K562 (cell line): ENCODE measurements at regions not wholly inside any gene's neighbourhood (a gene's known extent, or its start where the extent isn't known, plus 50 kb on each side); places are given as distances from the start of the nearest gene placed in this dataset.

Experiments
- ATAC-seq: fragments of 200-7000 bp; cut with Tn5 transposase; 3 replicates; pipeline ENCODE4 v1.9.1; 2020; ENCODE audit warnings: moderate library complexity
- BruUV-seq: library from RNA; stranded (reverse); fragments of 400-500 nt; replicated peaks from 2 replicates; lab custom pipeline; 2021; lab: Mats Ljungman, UMichigan
- CTCF ChIA-PET: fragments of 300-600 bp; formaldehyde crosslinking; extraction: SDS; loops from one replicate; lab custom pipeline; 2021; ENCODE audit warnings: low intra/inter-chr PET ratio; lab: Yijun Ruan, JAX
- POLR2A ChIA-PET: fragments of 300-600, 350-650 bp; sonication (Branson Sonifier 250); formaldehyde crosslinking; extraction: SDS; loops from one replicate; lab custom pipeline; 2021; ENCODE audit warnings: antibody characterized with exemption, inconsistent platforms; lab: Yijun Ruan, JAX
- DNase-seq, 4 experiments: peaks; one replicate each; pipeline versions ENCODE4 v3.0.0 to v3.0.0-alpha.2; 2011 to 2018; ENCODE audit warnings: low spot score in 3 of 4, mixed read lengths in 3 of 4; ENCODE audit errors: extremely low read depth in 1 of 4
- FAIRE-seq: peaks from 2 replicates; lab custom pipeline; 2011; peaks lifted over from hg19 to GRCh38; lab: Jason Lieb, UNC
- H2AFZ ChIP-seq: 2 replicates; pipeline ENCODE4 v1.6.0; 2011; ENCODE audit warnings: low read depth, low read length, control low read depth, inconsistent platforms
- H3K27ac ChIP-seq: fragments of 200-600 bp; 3 replicates; pipeline ENCODE4 v1.8.0; 2011; ENCODE audit warnings: low read depth, mild to moderate bottlenecking, control low read depth, inconsistent platforms, low read length, moderate library complexity, mixed read lengths; ENCODE audit errors: extremely low read depth
- H3K27me3 ChIP-seq, 2 experiments: fragments of 300-600 bp in 1 of 2; 2 replicates in 1 of 2; 3 replicates in 1 of 2; pipeline versions ENCODE4 v1.6.0 to v1.8.0; 2011; ENCODE audit warnings: inconsistent platforms in 2 of 2, low read length in 2 of 2, mild to moderate bottlenecking in 1 of 2, mixed read lengths in 1 of 2, moderate library complexity in 1 of 2; ENCODE audit not compliant: control insufficient read depth in 2 of 2, insufficient read depth in 2 of 2
- H3K36me3 ChIP-seq: fragments of 300-600 bp; 3 replicates; pipeline ENCODE4 v1.8.0; 2011; ENCODE audit warnings: mild to moderate bottlenecking, low read length, inconsistent platforms; ENCODE audit not compliant: control insufficient read depth, insufficient read depth
- H3K4me1 ChIP-seq, 2 experiments: fragments of 200-600 bp in 1 of 2; replicated peaks in 1 of 2; 2 replicates in 1 of 2; 3 replicates in 1 of 2; pipeline versions ENCODE4 v1.5.1 to v1.8.0; 2011; ENCODE audit warnings: inconsistent platforms in 2 of 2, low read length in 2 of 2, mild to moderate bottlenecking in 1 of 2, mixed read lengths in 1 of 2, moderate library complexity in 1 of 2; ENCODE audit not compliant: control insufficient read depth in 2 of 2, insufficient read depth in 2 of 2
- H3K4me2 ChIP-seq: 2 replicates; pipeline ENCODE4 v1.6.1; 2011; ENCODE audit warnings: low read length, control low read depth, inconsistent platforms, mixed read lengths; ENCODE audit not compliant: insufficient read depth
- H3K4me3 ChIP-seq: fragments of 200-600 bp; sonication (generic), shearing (Covaris generic); 2 replicates; pipeline ENCODE4 v1.5.1; 2016; ENCODE audit warnings: control low read depth, inconsistent platforms
- H3K79me2 ChIP-seq: fragments of 200-600 bp; 3 replicates; pipeline ENCODE4 v1.8.0; 2011; ENCODE audit warnings: low read length, inconsistent platforms; ENCODE audit not compliant: control insufficient read depth, insufficient read depth
- H3K9ac ChIP-seq, 2 experiments: 2 replicates each; pipeline versions ENCODE4 v1.6.0 to v1.6.1; 2011; ENCODE audit warnings: low read depth in 2 of 2, low read length in 2 of 2, control low read depth in 1 of 2, inconsistent platforms in 1 of 2, mild to moderate bottlenecking in 1 of 2, mixed read lengths in 1 of 2; ENCODE audit not compliant: insufficient read depth in 1 of 2
- H3K9me1 ChIP-seq: one replicate; pipeline ENCODE4 v1.6.0; 2011; ENCODE audit warnings: inconsistent platforms, mild to moderate bottlenecking, low read length, moderate library complexity; ENCODE audit not compliant: control insufficient read depth, insufficient read depth
- H3K9me3 ChIP-seq: replicated peaks from 2 replicates; pipeline ENCODE4 v1.5.1; 2011; ENCODE audit warnings: low read depth, low read length, inconsistent platforms; ENCODE audit not compliant: control insufficient read depth, insufficient read depth
- H4K20me1 ChIP-seq: replicated peaks from 2 replicates; pipeline ENCODE4 v1.6.1; 2011; ENCODE audit warnings: low read length, inconsistent platforms, mixed read lengths; ENCODE audit not compliant: control insufficient read depth, insufficient read depth
- BRD4 ChIP-seq: fragments of 200-600 bp; sonication (generic); IDR thresholded peaks from 2 replicates; pipeline ENCODE4 v1.6.1; 2017; ENCODE audit warnings: inconsistent platforms
- CHD4 ChIP-seq: fragments of 200-600 bp; sonication (generic); IDR thresholded peaks from 3 replicates; pipeline ENCODE4 v1.6.1; 2012; ENCODE audit warnings: low read depth, mild to moderate bottlenecking, mixed read lengths, low read length, inconsistent platforms; ENCODE audit not compliant: insufficient read depth, insufficient replicate concordance, poor library complexity, severe bottlenecking
- ELF4 ChIP-seq: fragments of 450-650 bp; formaldehyde crosslinking; IDR thresholded peaks from 2 replicates; pipeline ENCODE4 v1.4.0; 2022; ENCODE audit warnings: missing genetic modification characterization
- GTF2A2 ChIP-seq: IDR thresholded peaks from 2 replicates; pipeline ENCODE4 v1.6.1; 2016; ENCODE audit warnings: mild to moderate bottlenecking, missing genetic modification characterization, missing compliant biosample characterization
- HDAC6 ChIP-seq: IDR thresholded peaks from 2 replicates; pipeline ENCODE4 v1.6.1; 2012; ENCODE audit warnings: low read depth, mild to moderate bottlenecking, control low read depth, inconsistent platforms, low read length, moderate library complexity
- HEY1 ChIP-seq: fragments of 250-450 bp; sonication (Bioruptor Pico); IDR thresholded peaks from 2 replicates; pipeline ENCODE4 v1.5.0; 2020; ENCODE audit warnings: mild to moderate bottlenecking, moderate library complexity, borderline replicate concordance
- NR2C1 ChIP-seq, 2 experiments: fragments of 450-650 bp; IDR thresholded peaks; 2 replicates each; pipeline ENCODE4 v1.6.1; 2017; ENCODE audit warnings: mild to moderate bottlenecking in 2 of 2, antibody characterized with exemption in 1 of 2, inconsistent platforms in 1 of 2, missing compliant biosample characterization in 1 of 2, missing genetic modification characterization in 1 of 2
- PPARD ChIP-seq: fragments of 250-450 bp; sonication (Bioruptor Pico); IDR thresholded peaks from 2 replicates; pipeline ENCODE4 v1.8.0; 2022; ENCODE audit warnings: inconsistent platforms, mild to moderate bottlenecking, moderate library complexity
- RCOR1 ChIP-seq, 2 experiments: IDR thresholded peaks; 2 replicates each; pipeline ENCODE4 v1.6.1; 2012; ENCODE audit warnings: low read depth in 2 of 2, low read length in 2 of 2, borderline replicate concordance in 1 of 2, improper control_type of control experiment in 1 of 2
- TCF7L2 ChIP-seq: fragments of 150-350 bp; IDR thresholded peaks from 2 replicates; pipeline ENCODE4 v1.6.1; 2016; ENCODE audit warnings: low read depth, mild to moderate bottlenecking, low read length, moderate library complexity
- TEAD1 ChIP-seq, 2 experiments: fragments of 450-650 bp in 1 of 2; sonication (generic) in 1 of 2; formaldehyde crosslinking; IDR thresholded peaks; 2 replicates each; pipeline versions ENCODE4 v1.4.0 to v1.8.0; 2020 to 2022; ENCODE audit warnings: mild to moderate bottlenecking in 2 of 2, missing genetic modification reagents in 1 of 2
- ZC3H11A ChIP-seq: IDR thresholded peaks from 2 replicates; pipeline ENCODE4 v1.6.1; 2012; ENCODE audit warnings: low read depth, low read length, improper control_type of control experiment
- ZNF347 ChIP-seq: fragments of 450-650 bp; formaldehyde crosslinking; IDR thresholded peaks from 2 replicates; pipeline ENCODE4 v1.4.0; 2020; ENCODE audit warnings: low read depth, mild to moderate bottlenecking, moderate library complexity
- WGBS: fragments of 100-300 bp; shearing (Covaris generic); methylation state at CpG from one replicate; pipeline ENCODE4 v1.1.6; 2016; ENCODE audit warnings: low coverage, mixed read lengths; ENCODE audit not compliant: insufficient coverage; ENCODE audit errors: missing lambda C conversion rate; 5-methylcytosine and 5-hydroxymethylcytosine counted together
- in situ Hi-C: fragments of 300-500 bp; cut with MboI; formaldehyde crosslinking; loops from 4 replicates; pipeline ENCODE4 v1.15.0; 2018; ENCODE audit warnings: inconsistent platforms, mixed read lengths
- intact Hi-C: fragments of 100-400 bp; cut with micrococcal nuclease; formaldehyde crosslinking; loops from 2 replicates; pipeline ENCODE4 v1.14.2; 2022
- TF ChIP-seq, protein P1 (sequence below): fragments of 450-650 bp; IDR thresholded peaks from one replicate; pipeline ENCODE4 v1.6.1; 2018; ENCODE audit warnings: mild to moderate bottlenecking, moderate library complexity; ENCODE audit not compliant: partially characterized antibody
- TF ChIP-seq, protein P2 (sequence below): fragments of 250-450 bp; sonication (Bioruptor Pico); IDR thresholded peaks from 2 replicates; pipeline ENCODE4 v1.5.0; 2022; ENCODE audit warnings: mild to moderate bottlenecking
- TF ChIP-seq, protein P3 (sequence below): fragments of 250-450 bp; sonication (Bioruptor Pico); IDR thresholded peaks from 2 replicates; pipeline ENCODE4 v1.5.0; 2021

DNA sequence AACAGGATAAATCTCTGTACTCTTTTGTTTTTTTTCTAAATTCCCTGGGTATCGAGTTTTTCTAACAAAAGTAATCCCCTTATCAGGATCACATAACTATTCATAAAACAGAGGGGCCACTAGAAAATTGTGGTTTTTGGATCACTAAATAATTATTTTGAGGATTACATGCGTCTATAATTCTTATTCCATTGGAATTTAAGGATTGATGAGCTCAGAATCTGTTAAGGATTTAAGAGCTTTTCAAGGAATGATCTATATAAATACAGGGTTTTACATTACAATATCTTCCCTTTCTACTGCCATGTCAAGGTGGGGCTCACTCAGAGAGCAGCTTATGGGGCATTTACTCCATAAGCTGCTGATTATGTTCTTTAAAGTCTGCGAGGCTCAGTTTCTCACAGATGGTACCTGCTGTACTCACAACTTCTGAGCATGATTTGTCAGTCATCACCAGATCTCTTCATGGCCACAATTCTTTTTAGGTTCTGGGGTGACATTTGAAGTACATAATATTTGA, 449.8 kb downstream of the PCDH17 start:
- in situ Hi-C loops (no loop called here), intact Hi-C loops (no loop called here)
- BruUV-seq, result no TSS peak
- 0% methylated on average over 2 of the region's 3 CpGs for WGBS
- no peaks in the 10 kb centered on the region for H3K9me1 ChIP-seq
- H3K9me3 ChIP-seq, result no peaks in the 10 kb centered on the region
- H3K36me3 ChIP-seq, result no peaks in the 10 kb centered on the region
- ATAC-seq, result no peak
- H3K4me3 ChIP-seq, result no peak overlapping the region
- H4K20me1 ChIP-seq, result no peaks in the 10 kb centered on the region
- POLR2A ChIA-PET, result no interaction called here
- no peak overlapping the region for H2AFZ ChIP-seq
- no peaks in the 10 kb centered on the region for H3K79me2 ChIP-seq
- CTCF ChIA-PET, result no interaction called here
- H3K4me1 ChIP-seq, result no peaks in the 10 kb centered on the region
- H3K27me3 ChIP-seq, result no peaks in the 10 kb centered on the region
- no peak overlapping the region for H3K9ac ChIP-seq
- no peak overlapping the region for H3K4me2 ChIP-seq
- no peak for FAIRE-seq
- no peak overlapping the region for H3K27ac ChIP-seq
- DNase-seq, result no peak
- TF ChIP-seq, protein P1, sequence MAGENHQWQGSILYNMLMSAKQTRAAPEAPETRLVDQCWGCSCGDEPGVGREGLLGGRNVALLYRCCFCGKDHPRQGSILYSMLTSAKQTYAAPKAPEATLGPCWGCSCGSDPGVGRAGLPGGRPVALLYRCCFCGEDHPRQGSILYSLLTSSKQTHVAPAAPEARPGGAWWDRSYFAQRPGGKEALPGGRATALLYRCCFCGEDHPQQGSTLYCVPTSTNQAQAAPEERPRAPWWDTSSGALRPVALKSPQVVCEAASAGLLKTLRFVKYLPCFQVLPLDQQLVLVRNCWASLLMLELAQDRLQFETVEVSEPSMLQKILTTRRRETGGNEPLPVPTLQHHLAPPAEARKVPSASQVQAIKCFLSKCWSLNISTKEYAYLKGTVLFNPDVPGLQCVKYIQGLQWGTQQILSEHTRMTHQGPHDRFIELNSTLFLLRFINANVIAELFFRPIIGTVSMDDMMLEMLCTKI, result no peak
- TF ChIP-seq CHD4, result no peak
- TF ChIP-seq RCOR1 (IDR thresholded peaks at IDR 0.05; ENCODE audit: borderline replicate concordance in 1 of 2, low read depth in 2 of 2, low read length in 2 of 2), result no peak
- no peak for TF ChIP-seq TEAD1 (CRISPR knock-in tag; IDR thresholded peaks at IDR 0.05)
- TF ChIP-seq NR2C1 (IDR thresholded peaks at IDR 0.05), result no peak
- no peak for TF ChIP-seq NR2C1 (tag; IDR thresholded peaks at IDR 0.05)
- TF ChIP-seq, protein P2, sequence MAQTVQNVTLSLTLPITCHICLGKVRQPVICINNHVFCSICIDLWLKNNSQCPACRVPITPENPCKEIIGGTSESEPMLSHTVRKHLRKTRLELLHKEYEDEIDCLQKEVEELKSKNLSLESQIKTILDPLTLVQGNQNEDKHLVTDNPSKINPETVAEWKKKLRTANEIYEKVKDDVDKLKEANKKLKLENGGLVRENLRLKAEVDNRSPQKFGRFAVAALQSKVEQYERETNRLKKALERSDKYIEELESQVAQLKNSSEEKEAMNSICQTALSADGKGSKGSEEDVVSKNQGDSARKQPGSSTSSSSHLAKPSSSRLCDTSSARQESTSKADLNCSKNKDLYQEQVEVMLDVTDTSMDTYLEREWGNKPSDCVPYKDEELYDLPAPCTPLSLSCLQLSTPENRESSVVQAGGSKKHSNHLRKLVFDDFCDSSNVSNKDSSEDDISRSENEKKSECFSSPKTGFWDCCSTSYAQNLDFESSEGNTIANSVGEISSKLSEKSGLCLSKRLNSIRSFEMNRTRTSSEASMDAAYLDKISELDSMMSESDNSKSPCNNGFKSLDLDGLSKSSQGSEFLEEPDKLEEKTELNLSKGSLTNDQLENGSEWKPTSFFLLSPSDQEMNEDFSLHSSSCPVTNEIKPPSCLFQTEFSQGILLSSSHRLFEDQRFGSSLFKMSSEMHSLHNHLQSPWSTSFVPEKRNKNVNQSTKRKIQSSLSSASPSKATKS (CRISPR knock-in tag), result no peak
- TF ChIP-seq ZC3H11A, result no peak
- no peak for TF ChIP-seq HDAC6
- no peak for TF ChIP-seq ELF4 (CRISPR knock-in tag)
- TF ChIP-seq BRD4, result no peak
- no peak for TF ChIP-seq TCF7L2
- TF ChIP-seq, protein P3, sequence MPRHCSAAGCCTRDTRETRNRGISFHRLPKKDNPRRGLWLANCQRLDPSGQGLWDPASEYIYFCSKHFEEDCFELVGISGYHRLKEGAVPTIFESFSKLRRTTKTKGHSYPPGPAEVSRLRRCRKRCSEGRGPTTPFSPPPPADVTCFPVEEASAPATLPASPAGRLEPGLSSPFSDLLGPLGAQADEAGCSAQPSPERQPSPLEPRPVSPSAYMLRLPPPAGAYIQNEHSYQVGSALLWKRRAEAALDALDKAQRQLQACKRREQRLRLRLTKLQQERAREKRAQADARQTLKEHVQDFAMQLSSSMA (CRISPR knock-in tag), result no peak
- no peak for TF ChIP-seq GTF2A2
- no peak for TF ChIP-seq HEY1 (CRISPR knock-in tag)
- TF ChIP-seq PPARD, result no peak
- no peak for TF ChIP-seq ZNF347
